Psoas muscle (tissue), 7 donors: ENCODE measurements at regions not wholly inside any gene's neighbourhood (a gene's known extent, or its start where the extent isn't known, plus 50 kb on each side); places are given as distances from the start of the nearest gene placed in this dataset.

Experiments
- ATAC-seq, 4 donors: fragments of 200-7000 bp; cut with Tn5 transposase; one replicate each; pipeline ENCODE4 v1.9.1; 2020; ENCODE audit warnings: moderate library complexity in 3 of 4, mild to moderate bottlenecking in 2 of 4
- DNase-seq, 2 donors: peaks; one replicate each; pipeline ENCODE4 v3.0.0-alpha.2; 2020
- H3K27ac ChIP-seq: fragments of 200-600 bp; one replicate; pipeline ENCODE4 v1.8.0; 2022
- H3K27me3 ChIP-seq, 3 donors: fragments of 200-600 bp in 1 of 3; one replicate each; pipeline versions ENCODE4 v1.6.1 to v1.8.0; 2013 to 2022; ENCODE audit warnings: low read length in 2 of 3, mild to moderate bottlenecking in 2 of 3, moderate library complexity in 1 of 3; ENCODE audit not compliant: insufficient read depth in 3 of 3
- H3K36me3 ChIP-seq, 2 donors: fragments of 200-600 bp in 1 of 2; one replicate each; pipeline versions ENCODE4 v1.6.1 to v1.8.0; 2013 to 2022; ENCODE audit warnings: low read depth in 1 of 2, mild to moderate bottlenecking in 1 of 2, moderate library complexity in 1 of 2; ENCODE audit not compliant: insufficient read depth in 1 of 2
- H3K4me1 ChIP-seq: fragments of 200-600 bp; one replicate; pipeline ENCODE4 v1.8.0; 2022
- H3K4me3 ChIP-seq: fragments of 200-600 bp; one replicate; pipeline ENCODE4 v1.8.0; 2022; ENCODE audit warnings: mild to moderate bottlenecking
- H3K9me3 ChIP-seq: fragments of 200-600 bp; one replicate; pipeline ENCODE4 v1.8.0; 2022
- CTCF ChIP-seq: fragments of 200-600 bp; IDR thresholded peaks from one replicate; pipeline ENCODE4 v1.8.0; 2022; ENCODE audit warnings: antibody characterized with exemption
- WGBS, 3 donors: extraction: QIAGEN DNeasy Blood & Tissue Kit; methylation state at CpG; one replicate each; pipeline versions ENCODE4 v1.1.6 to v1.1.7; 2013; 5-methylcytosine and 5-hydroxymethylcytosine counted together
- intact Hi-C, 2 donors: fragments of 100-400 bp; cut with DNase I; formaldehyde crosslinking; loops; one replicate each; pipeline versions ENCODE4 v1.11.0 to v1.14.2; 2022
- donor health status: healthy with polysubstance abuse.
- donor health status: DM: no; HTN: no; CAD: no; lungs with moderate emphysema.
- donor health status: Bipolar disorder and iron deficiency.
- donor health status: healthy.
- donor health status: DM: yes; HTN: yes; CAD: no.
- donor health status: DM: no; HTN: no; CAD: no.
- donor health status: DM: yes; HTN: yes; CAD: no.

- WGBS, 3 donors: 47 to 73% (median 57%) methylated on average over 4 of the region's 4 CpGs
- ATAC-seq: no peak
- Histone ChIP-seq H3K36me3 (no peaks in the 10 kb centered on the region), H3K4me3 (no peak overlapping the region), H3K27me3 (no peaks in the 10 kb centered on the region), H3K27ac (no peak overlapping the region), H3K9me3 (no peaks in the 10 kb centered on the region), H3K4me1 (peaks cover 6% of the 10 kb centered on the region)
- TF ChIP-seq CTCF: no peak
- intact Hi-C loops: no loop called here
- no peak for DNase-seq
Observed at GRCh38 chr4:148522995-148523394, 80.8 kb upstream of the NR3C2 start.

- ATAC-seq (peak in 2 of 4 donors; percentile 52 to 58), DNase-seq (no peak)
- Histone ChIP-seq H3K27me3 (no peaks in the 10 kb centered on the region), H3K4me3 (no peak overlapping the region), H3K36me3 (no peaks in the 10 kb centered on the region), H3K27ac (no peak overlapping the region), H3K4me1 (peaks cover 3% of the 10 kb centered on the region), H3K9me3 (no peaks in the 10 kb centered on the region)
- TF ChIP-seq CTCF: no peak
- intact Hi-C loops: no loop called here
- WGBS, 3 donors: 9 to 30% (median 26%) methylated on average over 1 of the region's 1 CpG
Observed at GRCh38 chr4:148515248-148515647, 73.0 kb upstream of the NR3C2 start.

DNA sequence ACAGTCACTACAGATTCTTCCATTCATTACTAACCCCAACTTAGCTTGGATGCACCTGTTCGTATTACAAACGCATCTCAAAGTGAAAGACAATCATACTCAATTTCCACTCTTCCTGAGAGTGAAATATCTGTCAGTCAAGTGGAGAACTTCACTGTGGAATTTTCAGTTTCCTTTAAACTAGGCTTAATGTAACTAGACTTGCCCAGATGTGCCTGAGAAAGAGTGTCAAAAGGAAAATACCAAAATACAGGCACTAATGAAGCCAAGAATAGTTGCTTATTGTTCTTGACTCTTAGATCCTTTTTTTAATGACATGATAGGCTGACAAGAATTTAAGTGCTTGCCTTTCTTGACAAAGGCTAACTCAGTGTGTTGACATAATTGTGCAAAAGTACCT lies 72.4 kb upstream of the NR3C2 start:
- peak in 1 of 4 donors; percentile 30 for ATAC-seq
- DNase-seq: no peak
- no peaks in the 10 kb centered on the region for H3K9me3 ChIP-seq
- peaks cover 3% of the 10 kb centered on the region for H3K4me1 ChIP-seq
- H3K4me3 ChIP-seq: no peak overlapping the region
- intact Hi-C loops: loop anchor here in 1 of 2 donors (5.0 kb wide), 1 partner anchor 67 kb away; no protein-coding TSS in a partner anchor
- peak overlapping the region; percentile 40 for H3K27ac ChIP-seq
- no peaks in the 10 kb centered on the region for H3K36me3 ChIP-seq
- 31 to 36% (median 32%) methylated on average over 2 of the region's 2 CpGs for WGBS, 3 donors
- TF ChIP-seq CTCF: no peak
- H3K27me3 ChIP-seq: no peaks in the 10 kb centered on the region

DNA sequence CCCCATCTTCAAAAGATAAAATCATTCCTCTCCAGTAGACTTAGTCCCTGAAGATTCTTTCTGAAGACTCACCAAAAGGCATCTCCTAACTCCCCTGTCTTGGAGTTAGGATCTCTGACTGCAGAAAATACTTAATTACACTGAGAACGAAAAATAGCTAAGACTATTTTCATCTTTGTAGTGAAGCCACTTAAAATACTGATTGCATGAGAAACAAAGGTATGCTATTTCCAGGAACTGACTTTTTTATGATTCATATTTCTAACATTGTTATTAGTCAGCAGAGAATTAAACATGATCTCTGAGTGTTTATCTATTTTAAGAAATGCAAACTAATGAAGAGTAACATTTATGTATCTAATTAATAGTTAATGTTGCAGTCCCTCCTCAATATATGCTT lies 71.8 kb upstream of the NR3C2 start:
- Histone ChIP-seq H3K27me3 (no peaks in the 10 kb centered on the region), H3K4me3 (no peak overlapping the region), H3K9me3 (no peaks in the 10 kb centered on the region), H3K27ac (peak overlapping the region; percentile 40), H3K36me3 (no peaks in the 10 kb centered on the region), H3K4me1 (peaks cover 3% of the 10 kb centered on the region)
- 43 to 56% (median 56%) methylated on average over 1 of the region's 1 CpG for WGBS, 3 donors
- DNase-seq (no peak), ATAC-seq (peak in 1 of 4 donors; percentile 37)
- TF ChIP-seq CTCF: no peak
- intact Hi-C loops: loop anchor here in 1 of 2 donors (5.0 kb wide), 1 partner anchor 67 kb away; no protein-coding TSS in a partner anchor

DNA sequence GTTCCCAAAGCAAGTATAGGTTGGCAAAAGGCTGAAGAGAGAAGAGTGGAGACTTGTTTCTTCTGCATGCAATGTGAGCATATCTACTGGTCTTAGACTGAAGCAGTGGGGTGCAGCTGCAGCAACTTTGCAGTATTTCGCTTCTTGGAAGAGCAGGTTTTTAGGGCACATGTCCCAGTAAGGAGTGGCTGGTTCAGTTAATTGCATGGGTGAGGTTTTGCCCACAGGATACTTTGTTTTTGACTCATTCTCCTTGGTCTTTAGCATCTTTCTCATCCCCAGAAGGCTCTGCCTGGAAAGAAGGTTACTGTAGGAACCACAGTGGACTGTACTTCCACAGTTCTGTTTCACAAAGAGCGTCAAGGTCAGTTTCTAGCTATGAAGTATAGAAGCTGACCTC lies 68.0 kb upstream of the NR3C2 start:
- DNase-seq (no peak), ATAC-seq (no peak)
- H3K27ac ChIP-seq: no peak overlapping the region
- H3K27me3 ChIP-seq: no peaks in the 10 kb centered on the region
- no peak for TF ChIP-seq CTCF
- H3K4me3 ChIP-seq: no peak overlapping the region
- no peaks in the 10 kb centered on the region for H3K9me3 ChIP-seq
- no peaks in the 10 kb centered on the region for H3K36me3 ChIP-seq
- whole genome bisulfite sequencing, 3 donors: 96 to 98% (median 97%) methylated on average over 2 of the region's 2 CpGs
- H3K4me1 ChIP-seq: peaks cover 3% of the 10 kb centered on the region
- intact Hi-C loops: loop anchor here in 1 of 2 donors (5.0 kb wide), 1 partner anchor 63 kb away; no protein-coding TSS in a partner anchor
